ENCODE measurements at regions not wholly inside any gene's neighbourhood (a gene's known extent, or its start where the extent isn't known, plus 50 kb on each side); places are given as distances from the start of the nearest gene placed in this dataset.

DNA sequence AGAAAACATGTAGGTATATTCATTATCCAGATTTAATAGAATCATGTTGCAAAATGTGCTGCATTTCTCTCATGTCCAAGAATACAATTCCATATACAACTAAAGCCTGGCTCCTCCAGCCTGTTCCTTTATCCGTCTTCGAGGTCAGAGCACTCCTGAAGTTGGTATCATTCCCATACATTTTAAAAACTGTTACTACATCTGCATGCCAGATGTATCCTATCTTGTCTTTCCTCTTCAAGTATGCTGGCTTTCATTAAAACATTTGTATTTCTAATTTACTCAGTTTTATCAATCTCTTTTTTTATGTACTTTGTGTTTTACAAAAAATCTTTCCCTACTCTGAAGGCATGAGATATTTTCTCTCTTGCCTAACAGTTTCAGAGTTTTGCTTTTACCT, 536.6 kb upstream of the USP24 start:
- intact Hi-C loops (cut with micrococcal nuclease), result no loop called here

GRCh38 chr1:55750628-55750995, 535.4 kb upstream of the USP24 start:
- Mint-ChIP-seq H3K9me3 (no peaks in the 10 kb centered on the region), H3K27ac (no peak overlapping the region), H3K4me1 (ENCODE audit: low read depth) (no peaks in the 10 kb centered on the region), H3K4me3 (no peak overlapping the region), H3K27me3 (ENCODE audit: insufficient read depth) (peaks cover 2% of the 10 kb centered on the region), H3K36me3 (ENCODE audit: low read depth) (no peaks in the 10 kb centered on the region)
- no peak for DNase-seq (ENCODE audit: low spot score)
- intact Hi-C loops (cut with micrococcal nuclease), result no loop called here

More for the DNA sequence above, 536.6 kb upstream of the USP24 start:
- DNase-seq (ENCODE audit: low spot score), result no peak
- H3K9me3 Mint-ChIP-seq, result no peaks in the 10 kb centered on the region
- no peaks in the 10 kb centered on the region for H3K4me1 Mint-ChIP-seq (ENCODE audit: low read depth)
- H3K36me3 Mint-ChIP-seq (ENCODE audit: low read depth), result no peaks in the 10 kb centered on the region
- H3K27me3 Mint-ChIP-seq (ENCODE audit: insufficient read depth), result peaks cover 4% of the 10 kb centered on the region
- no peak overlapping the region for H3K27ac Mint-ChIP-seq
- H3K4me3 Mint-ChIP-seq, result no peak overlapping the region

- no peaks in the 10 kb centered on the region for H3K4me1 Mint-ChIP-seq (ENCODE audit: low read depth)
- DNase-seq (ENCODE audit: low spot score), result no peak
- H3K27ac Mint-ChIP-seq, result no peak overlapping the region
- no peaks in the 10 kb centered on the region for H3K27me3 Mint-ChIP-seq (ENCODE audit: insufficient read depth)
- intact Hi-C loops (cut with micrococcal nuclease), result no loop called here
- H3K4me3 Mint-ChIP-seq, result no peak overlapping the region
- H3K9me3 Mint-ChIP-seq, result no peaks in the 10 kb centered on the region
- no peaks in the 10 kb centered on the region for H3K36me3 Mint-ChIP-seq (ENCODE audit: low read depth)
Observed at GRCh38 chr1:55749975-55750627, 534.9 kb upstream of the USP24 start.

DNA sequence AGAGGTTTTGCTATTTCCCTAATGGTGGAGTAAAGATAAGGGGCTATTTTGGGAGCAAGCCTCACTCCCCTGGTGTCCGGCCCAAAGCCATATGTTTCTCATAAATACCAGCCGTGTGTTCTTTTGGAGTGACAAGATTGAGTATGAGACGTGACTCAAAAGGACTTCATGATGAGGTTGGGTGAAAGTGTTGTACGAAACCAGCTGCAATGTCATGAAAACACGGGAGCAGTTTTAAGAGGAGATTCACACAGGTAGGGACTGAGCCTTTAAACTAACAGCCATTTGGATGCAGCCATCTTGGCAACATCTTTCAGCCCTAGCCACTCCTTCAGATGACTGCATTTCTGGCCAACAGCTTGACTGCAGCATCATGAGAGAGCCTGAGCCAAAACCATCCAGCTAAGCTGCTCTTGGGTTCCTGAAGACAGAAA, 532.3 kb upstream of the USP24 start:
- no peak overlapping the region for H3K27ac Mint-ChIP-seq
- intact Hi-C loops (cut with micrococcal nuclease), result no loop called here
- no peaks in the 10 kb centered on the region for H3K4me1 Mint-ChIP-seq (ENCODE audit: low read depth)
- DNase-seq (ENCODE audit: low spot score), result no peak
- H3K9me3 Mint-ChIP-seq, result no peaks in the 10 kb centered on the region
- no peaks in the 10 kb centered on the region for H3K27me3 Mint-ChIP-seq (ENCODE audit: insufficient read depth)
- H3K36me3 Mint-ChIP-seq (ENCODE audit: low read depth), result no peaks in the 10 kb centered on the region
- no peak overlapping the region for H3K4me3 Mint-ChIP-seq

DNA sequence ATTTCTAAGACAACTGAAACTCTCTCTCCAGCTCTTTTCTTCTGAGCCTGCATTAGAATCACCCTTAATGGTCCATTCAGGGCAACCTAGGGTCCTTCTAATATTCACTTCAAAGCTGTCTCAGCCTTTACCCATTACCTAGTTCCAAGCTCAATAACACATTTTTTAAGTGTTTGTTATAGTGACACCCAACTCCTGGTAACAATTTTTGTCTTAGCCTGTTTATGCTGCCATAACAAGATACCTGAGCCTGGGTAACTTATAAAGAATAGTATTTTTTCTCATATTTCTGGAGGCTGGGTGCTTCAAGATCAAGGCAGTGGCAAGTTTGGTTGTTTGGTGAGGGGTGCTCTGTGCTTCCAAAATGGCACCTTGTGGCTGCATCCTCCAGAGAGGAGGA, 531.5 kb upstream of the USP24 start:
- H3K9me3 Mint-ChIP-seq, result no peaks in the 10 kb centered on the region
- H3K4me1 Mint-ChIP-seq (ENCODE audit: low read depth), result no peaks in the 10 kb centered on the region
- no peaks in the 10 kb centered on the region for H3K27me3 Mint-ChIP-seq (ENCODE audit: insufficient read depth)
- no peaks in the 10 kb centered on the region for H3K36me3 Mint-ChIP-seq (ENCODE audit: low read depth)
- no peak for DNase-seq (ENCODE audit: low spot score)
- no peak overlapping the region for H3K27ac Mint-ChIP-seq
- intact Hi-C loops (cut with micrococcal nuclease), result no loop called here
- no peak overlapping the region for H3K4me3 Mint-ChIP-seq

GRCh38 chr1:55741516-55741915, 526.4 kb upstream of the USP24 start:
- H3K4me3 Mint-ChIP-seq, result no peak overlapping the region

DNA sequence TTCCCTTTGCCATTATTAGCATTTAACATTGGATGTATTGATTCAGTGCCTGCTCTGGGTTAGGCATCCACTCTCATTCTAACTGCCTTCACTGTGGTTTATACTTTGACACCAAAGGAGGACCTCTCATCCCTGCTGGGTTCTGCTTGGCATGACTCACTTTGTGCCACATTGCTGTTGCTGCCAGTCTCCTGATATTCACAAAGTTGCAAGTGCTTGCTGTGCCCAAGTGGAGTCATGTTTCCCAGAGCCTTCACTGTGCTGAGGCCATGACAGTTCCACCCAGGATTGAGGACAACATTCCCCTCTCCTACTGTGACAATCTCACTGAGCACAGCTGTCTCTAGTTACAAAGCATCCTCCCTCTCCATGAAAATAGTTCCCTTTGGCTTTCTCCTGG, 519.9 kb upstream of the USP24 start:
- no peak for DNase-seq (ENCODE audit: low spot score)
- H3K36me3 Mint-ChIP-seq (ENCODE audit: low read depth), result no peaks in the 10 kb centered on the region

More at GRCh38 chr1:55741516-55741915, 526.4 kb upstream of the USP24 start:
- DNase-seq (ENCODE audit: low spot score), result no peak
- H3K9me3 Mint-ChIP-seq, result no peaks in the 10 kb centered on the region
- H3K27me3 Mint-ChIP-seq (ENCODE audit: insufficient read depth), result no peaks in the 10 kb centered on the region
- H3K4me1 Mint-ChIP-seq (ENCODE audit: low read depth), result no peaks in the 10 kb centered on the region
- H3K36me3 Mint-ChIP-seq (ENCODE audit: low read depth), result no peaks in the 10 kb centered on the region
- H3K27ac Mint-ChIP-seq, result no peak overlapping the region
- intact Hi-C loops (cut with micrococcal nuclease), result no loop called here

GRCh38 chr1:55726994-55727393, 511.8 kb upstream of the USP24 start:
- intact Hi-C loops (cut with micrococcal nuclease), result no loop called here
- no peak overlapping the region for H3K27ac Mint-ChIP-seq
- H3K27me3 Mint-ChIP-seq (ENCODE audit: insufficient read depth), result no peaks in the 10 kb centered on the region
- H3K4me3 Mint-ChIP-seq, result no peak overlapping the region
- DNase-seq (ENCODE audit: low spot score), result no peak
- no peaks in the 10 kb centered on the region for H3K4me1 Mint-ChIP-seq (ENCODE audit: low read depth)
- no peaks in the 10 kb centered on the region for H3K9me3 Mint-ChIP-seq
- no peaks in the 10 kb centered on the region for H3K36me3 Mint-ChIP-seq (ENCODE audit: low read depth)

More for the DNA sequence above, 519.9 kb upstream of the USP24 start:
- Mint-ChIP-seq H3K9me3 (no peaks in the 10 kb centered on the region), H3K27ac (no peak overlapping the region), H3K27me3 (ENCODE audit: insufficient read depth) (no peaks in the 10 kb centered on the region), H3K4me1 (ENCODE audit: low read depth) (no peaks in the 10 kb centered on the region), H3K4me3 (no peak overlapping the region)
- intact Hi-C loops (cut with micrococcal nuclease), result no loop called here

- Mint-ChIP-seq H3K36me3 (ENCODE audit: low read depth) (no peaks in the 10 kb centered on the region), H3K9me3 (no peaks in the 10 kb centered on the region), H3K4me3 (no peak overlapping the region), H3K27ac (no peak overlapping the region), H3K27me3 (ENCODE audit: insufficient read depth) (no peaks in the 10 kb centered on the region), H3K4me1 (ENCODE audit: low read depth) (no peaks in the 10 kb centered on the region)
- intact Hi-C loops (cut with micrococcal nuclease), result no loop called here
- DNase-seq (ENCODE audit: low spot score), result no peak
Observed at GRCh38 chr1:55725378-55725777, 510.2 kb upstream of the USP24 start.

- Mint-ChIP-seq H3K27ac (no peak overlapping the region), H3K9me3 (no peaks in the 10 kb centered on the region), H3K4me3 (no peak overlapping the region), H3K27me3 (ENCODE audit: insufficient read depth) (no peaks in the 10 kb centered on the region), H3K4me1 (ENCODE audit: low read depth) (no peaks in the 10 kb centered on the region), H3K36me3 (ENCODE audit: low read depth) (no peaks in the 10 kb centered on the region)
- intact Hi-C loops (cut with micrococcal nuclease), result no loop called here
- no peak for DNase-seq (ENCODE audit: low spot score)
Observed at GRCh38 chr1:55724551-55725325, 509.6 kb upstream of the USP24 start.

GRCh38 chr1:55723001-55723400, 507.8 kb upstream of the USP24 start:
- H3K4me3 Mint-ChIP-seq, result no peak overlapping the region
- H3K27me3 Mint-ChIP-seq (ENCODE audit: insufficient read depth), result no peaks in the 10 kb centered on the region
- intact Hi-C loops (cut with micrococcal nuclease), result no loop called here
- no peaks in the 10 kb centered on the region for H3K36me3 Mint-ChIP-seq (ENCODE audit: low read depth)
- no peak overlapping the region for H3K27ac Mint-ChIP-seq
- no peaks in the 10 kb centered on the region for H3K4me1 Mint-ChIP-seq (ENCODE audit: low read depth)
- no peak for DNase-seq (ENCODE audit: low spot score)
- no peaks in the 10 kb centered on the region for H3K9me3 Mint-ChIP-seq

- no peak for DNase-seq (ENCODE audit: low spot score)
- no peak overlapping the region for H3K27ac Mint-ChIP-seq
- no peaks in the 10 kb centered on the region for H3K9me3 Mint-ChIP-seq
- no peak overlapping the region for H3K4me3 Mint-ChIP-seq
- intact Hi-C loops (cut with micrococcal nuclease), result no loop called here
- no peaks in the 10 kb centered on the region for H3K36me3 Mint-ChIP-seq (ENCODE audit: low read depth)
- H3K4me1 Mint-ChIP-seq (ENCODE audit: low read depth), result no peaks in the 10 kb centered on the region
- peaks cover 3% of the 10 kb centered on the region for H3K27me3 Mint-ChIP-seq (ENCODE audit: insufficient read depth)
Observed at GRCh38 chr1:55720261-55720660, 505.1 kb upstream of the USP24 start.

GRCh38 chr1:55718758-55719671, 503.9 kb upstream of the USP24 start:
- peaks cover 3% of the 10 kb centered on the region for H3K27me3 Mint-ChIP-seq (ENCODE audit: insufficient read depth)
- no peak for DNase-seq (ENCODE audit: low spot score)
- H3K9me3 Mint-ChIP-seq, result no peaks in the 10 kb centered on the region
- no peaks in the 10 kb centered on the region for H3K36me3 Mint-ChIP-seq (ENCODE audit: low read depth)
- H3K4me3 Mint-ChIP-seq, result no peak overlapping the region
- no peaks in the 10 kb centered on the region for H3K4me1 Mint-ChIP-seq (ENCODE audit: low read depth)
- intact Hi-C loops (cut with micrococcal nuclease), result no loop called here
- H3K27ac Mint-ChIP-seq, result no peak overlapping the region
